Epithelial cell of esophagus (primary cell): ENCODE measurements at regions not wholly inside any gene's neighbourhood (a gene's known extent, or its start where the extent isn't known, plus 50 kb on each side); places are given as distances from the start of the nearest gene placed in this dataset.

Source experiments
- DNase-seq: peaks from one replicate; pipeline ENCODE4 v3.0.0; 2010; ENCODE audit warnings: low read depth
- H3K4me3 ChIP-seq: 2 replicates; pipeline ENCODE4 v1.5.1; 2011; ENCODE audit warnings: mild to moderate bottlenecking, low read length, control low read depth
- TF ChIP-seq, protein P1 (sequence below): IDR thresholded peaks from 2 replicates; pipeline ENCODE4 v1.5.1; 2011; ENCODE audit warnings: low read depth, mild to moderate bottlenecking, low read length, control low read depth, inconsistent platforms; ENCODE audit not compliant: insufficient read depth; ENCODE audit errors: missing control alignments

DNA sequence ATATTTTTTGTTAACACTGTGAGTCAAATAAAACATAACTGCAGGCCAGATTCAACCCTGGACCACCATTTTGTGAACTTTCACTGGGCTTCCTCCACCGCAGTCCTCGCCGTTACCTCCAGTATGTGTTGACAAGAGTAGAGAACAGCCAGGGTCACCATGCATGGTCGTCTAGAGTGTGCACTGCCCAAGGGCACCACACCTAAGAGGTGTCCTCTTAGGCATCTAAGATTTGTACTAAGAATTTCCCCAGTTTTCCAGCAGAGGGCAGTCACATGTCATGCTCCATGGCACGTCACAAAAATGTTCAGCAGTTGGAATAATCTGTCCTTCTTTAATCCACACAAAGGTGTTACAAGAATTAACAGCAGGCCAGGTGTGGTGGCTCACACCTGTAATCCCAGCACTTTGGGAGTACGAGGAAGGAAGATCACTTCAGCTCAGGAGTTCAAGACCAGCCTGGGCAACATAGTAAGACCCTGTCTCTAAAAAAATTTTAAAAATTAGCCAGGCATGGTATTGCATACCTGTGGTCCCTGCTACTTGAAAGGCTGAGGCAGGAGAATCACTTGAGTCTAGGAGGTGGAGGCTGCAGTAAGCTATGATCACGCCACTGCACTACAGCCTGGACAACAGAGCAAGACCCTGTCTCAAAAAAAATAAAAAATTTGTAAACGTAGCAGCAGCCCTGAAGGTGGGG, 71.2 kb upstream of the FOXK1 start:
- H3K4me3 ChIP-seq: no peak overlapping the region
- peak; percentile 80 for DNase-seq
- TF ChIP-seq, protein P1, sequence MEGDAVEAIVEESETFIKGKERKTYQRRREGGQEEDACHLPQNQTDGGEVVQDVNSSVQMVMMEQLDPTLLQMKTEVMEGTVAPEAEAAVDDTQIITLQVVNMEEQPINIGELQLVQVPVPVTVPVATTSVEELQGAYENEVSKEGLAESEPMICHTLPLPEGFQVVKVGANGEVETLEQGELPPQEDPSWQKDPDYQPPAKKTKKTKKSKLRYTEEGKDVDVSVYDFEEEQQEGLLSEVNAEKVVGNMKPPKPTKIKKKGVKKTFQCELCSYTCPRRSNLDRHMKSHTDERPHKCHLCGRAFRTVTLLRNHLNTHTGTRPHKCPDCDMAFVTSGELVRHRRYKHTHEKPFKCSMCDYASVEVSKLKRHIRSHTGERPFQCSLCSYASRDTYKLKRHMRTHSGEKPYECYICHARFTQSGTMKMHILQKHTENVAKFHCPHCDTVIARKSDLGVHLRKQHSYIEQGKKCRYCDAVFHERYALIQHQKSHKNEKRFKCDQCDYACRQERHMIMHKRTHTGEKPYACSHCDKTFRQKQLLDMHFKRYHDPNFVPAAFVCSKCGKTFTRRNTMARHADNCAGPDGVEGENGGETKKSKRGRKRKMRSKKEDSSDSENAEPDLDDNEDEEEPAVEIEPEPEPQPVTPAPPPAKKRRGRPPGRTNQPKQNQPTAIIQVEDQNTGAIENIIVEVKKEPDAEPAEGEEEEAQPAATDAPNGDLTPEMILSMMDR: peak; percentile 79

DNA sequence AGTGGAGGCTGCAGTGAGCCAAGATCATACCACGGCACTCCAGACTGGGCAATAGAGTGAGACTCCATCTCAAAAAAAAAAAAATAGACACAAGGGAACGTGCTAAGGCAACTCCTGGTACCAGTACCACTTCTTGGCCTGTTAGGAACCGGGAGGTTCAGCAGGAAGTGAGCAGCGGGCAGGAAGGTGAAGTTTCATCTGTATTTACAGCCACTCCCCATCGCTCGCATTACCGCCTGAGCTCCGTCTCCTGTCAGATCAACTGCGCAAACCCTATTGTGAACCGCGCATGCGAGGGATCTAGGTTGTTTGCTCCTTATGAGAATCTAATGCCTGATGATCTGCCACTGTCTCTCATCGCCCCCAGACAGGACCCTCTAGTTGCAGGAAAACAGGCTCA, 69.9 kb upstream of the FOXK1 start:
- DNase-seq: no peak
- TF ChIP-seq, protein P1: no peak
- H3K4me3 ChIP-seq: no peak overlapping the region

DNA sequence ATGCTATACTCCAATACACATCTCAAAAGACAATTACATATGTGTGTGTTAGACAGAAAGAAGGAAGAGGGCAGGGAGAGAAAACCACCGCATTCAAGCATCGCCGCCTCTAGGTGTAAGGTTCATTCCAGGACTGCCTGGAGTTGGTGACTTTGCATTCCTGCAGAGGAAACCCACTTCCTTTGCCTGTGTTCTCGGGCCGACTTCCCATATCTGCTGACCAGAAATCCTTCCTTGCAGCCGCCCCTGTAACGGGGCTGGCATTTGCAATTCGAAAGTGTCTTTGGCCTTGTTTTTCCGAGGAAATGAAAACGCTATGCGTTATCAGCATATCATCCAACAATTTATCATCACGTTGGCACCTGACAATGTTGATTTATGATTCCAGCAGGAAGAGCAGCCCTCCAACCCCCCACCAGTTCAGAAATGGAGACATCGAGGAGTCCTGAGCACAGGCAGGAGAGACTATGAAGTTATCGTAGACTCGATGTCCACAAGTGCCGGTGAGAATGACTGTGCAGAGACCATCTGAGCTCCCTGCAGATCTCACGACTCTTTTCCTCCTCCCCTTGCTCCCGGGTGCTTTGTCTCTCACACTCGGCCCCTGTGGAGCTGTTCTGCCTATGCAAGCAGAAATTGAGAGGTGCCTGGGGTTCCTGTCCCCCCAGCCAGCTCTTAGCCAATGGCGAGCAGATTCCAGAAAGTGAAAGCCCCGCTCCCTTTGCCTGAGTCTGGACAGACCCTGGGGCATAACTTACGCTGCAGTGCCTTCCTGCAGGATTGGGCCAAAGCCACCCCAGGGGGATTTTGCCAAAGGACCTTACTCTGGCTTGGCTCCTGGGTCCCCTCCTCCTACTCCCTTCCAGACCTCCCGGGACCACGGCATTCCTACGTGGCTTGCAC, 68.9 kb upstream of the FOXK1 start:
- no peak overlapping the region for H3K4me3 ChIP-seq

DNA sequence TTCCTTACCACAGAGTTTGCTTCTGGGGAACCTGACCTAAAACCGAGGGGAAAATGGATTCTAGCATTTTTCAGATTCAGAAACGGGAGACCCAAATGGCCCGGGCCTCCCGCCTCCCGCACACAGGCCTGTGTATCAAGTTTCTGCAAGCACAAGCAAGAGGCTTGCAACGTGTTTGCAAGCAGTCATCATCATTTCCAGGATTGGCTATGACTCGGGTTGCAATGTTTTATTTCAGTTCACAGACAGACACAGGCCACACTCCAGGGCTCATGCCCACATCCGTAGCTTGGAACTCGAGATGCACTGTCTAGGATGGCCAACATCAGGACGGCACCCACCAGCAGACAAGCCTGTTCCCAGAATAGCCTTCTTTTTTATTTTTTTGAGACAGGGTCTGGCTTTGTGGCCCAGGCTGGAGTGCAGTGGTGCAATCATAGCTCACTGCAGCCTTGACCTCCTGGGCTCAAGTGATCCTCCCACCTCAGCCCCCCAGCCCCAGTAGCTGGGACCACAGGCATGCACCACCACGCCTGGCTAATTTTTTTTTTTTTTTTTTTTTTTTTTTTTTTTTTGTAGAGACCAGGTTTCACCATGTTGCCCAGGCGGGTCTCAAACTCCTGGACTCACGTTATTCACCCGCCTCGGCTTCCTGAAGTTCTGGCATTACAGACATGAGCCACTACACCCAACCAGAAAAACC, 68.1 kb upstream of the FOXK1 start:
- no peak overlapping the region for H3K4me3 ChIP-seq
- TF ChIP-seq, protein P1: no peak
- DNase-seq: peak; percentile 72

More for the DNA sequence above, 68.9 kb upstream of the FOXK1 start:
- no peak for DNase-seq
- TF ChIP-seq, protein P1: no peak

DNA sequence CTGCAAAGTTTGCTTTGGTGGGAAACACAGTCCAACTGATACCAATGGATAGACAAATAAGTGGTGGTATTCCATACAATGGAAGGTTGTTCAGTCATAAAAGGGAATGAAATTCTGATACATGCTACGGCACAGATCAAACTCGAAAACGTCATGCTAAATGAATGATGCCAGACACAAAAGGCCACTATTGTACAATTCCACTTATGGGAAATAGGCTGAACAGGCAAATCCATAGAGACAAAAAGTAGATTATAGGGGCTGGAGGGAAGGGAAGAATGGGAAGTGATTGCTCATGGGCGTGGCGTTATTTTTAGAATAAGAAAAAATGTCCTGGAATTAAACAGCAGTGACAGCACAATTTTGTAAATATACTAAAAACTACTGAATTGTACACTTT, 66.0 kb upstream of the FOXK1 start:
- H3K4me3 ChIP-seq: no peak overlapping the region
- no peak for DNase-seq
- TF ChIP-seq, protein P1: no peak

DNA sequence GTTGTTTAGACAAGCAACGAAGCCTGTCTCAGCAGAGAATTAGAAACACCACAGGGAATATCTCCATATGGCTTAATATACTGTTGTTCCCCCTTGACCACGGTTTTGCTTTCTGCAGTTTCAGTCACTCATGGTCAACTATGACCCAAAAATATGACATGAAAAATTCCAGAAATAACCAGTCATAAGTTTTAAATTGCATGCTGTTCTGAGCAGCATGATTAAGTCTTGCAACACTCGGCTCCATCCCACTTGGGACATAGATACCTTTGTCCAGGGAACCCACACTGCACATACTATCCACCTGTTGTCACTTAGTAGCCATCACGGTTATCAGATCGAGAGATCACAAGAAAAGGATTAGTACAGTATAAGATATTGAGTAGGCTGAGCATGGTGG, 60.7 kb upstream of the FOXK1 start:
- TF ChIP-seq, protein P1: no peak
- H3K4me3 ChIP-seq: no peak overlapping the region
- no peak for DNase-seq
